CD14-positive monocyte (primary cell): ENCODE measurements at regions not wholly inside any gene's neighbourhood (a gene's known extent, or its start where the extent isn't known, plus 50 kb on each side); places are given as distances from the start of the nearest gene placed in this dataset.

ENCODE experiments used
- DNase-seq, 3 donors: peaks; one replicate each; pipeline ENCODE4 v3.0.0-alpha.2; 2011 to 2022
- H2AFZ ChIP-seq: 2 replicates; pipeline ENCODE4 v1.6.0; 2012; ENCODE audit warnings: mild to moderate bottlenecking, low read depth, low read length, inconsistent platforms; ENCODE audit not compliant: insufficient read depth, poor library complexity, severe bottlenecking
- H3K27ac ChIP-seq, 2 donors: 1 replicate in 1 of 2; 2 replicates in 1 of 2; pipeline ENCODE4 v1.5.1; 2012 to 2013; ENCODE audit warnings: low read length in 2 of 2, control low read depth in 1 of 2, inconsistent platforms in 1 of 2, low read depth in 1 of 2, mild to moderate bottlenecking in 1 of 2
- H3K27me3 ChIP-seq, 2 donors: one replicate each; pipeline versions ENCODE4 v1.6.0 to v1.6.1; 2011 to 2013; ENCODE audit warnings: low read length in 2 of 2; ENCODE audit not compliant: control insufficient read depth in 2 of 2, insufficient read depth in 2 of 2
- H3K36me3 ChIP-seq, 2 donors: replicated peaks in 1 of 2; 1 replicate in 1 of 2; 2 replicates in 1 of 2; pipeline versions ENCODE4 v1.5.1 to v1.6.1; 2012 to 2013; ENCODE audit warnings: low read length in 2 of 2, control low read depth in 1 of 2, inconsistent platforms in 1 of 2, mild to moderate bottlenecking in 1 of 2; ENCODE audit not compliant: insufficient read depth in 2 of 2, control insufficient read depth in 1 of 2
- H3K4me1 ChIP-seq, 2 donors: 1 replicate in 1 of 2; 2 replicates in 1 of 2; pipeline versions ENCODE4 v1.5.1 to v1.6.1; 2012 to 2013; ENCODE audit warnings: low read length in 2 of 2, control low read depth in 1 of 2, inconsistent platforms in 1 of 2, mild to moderate bottlenecking in 1 of 2, moderate library complexity in 1 of 2; ENCODE audit not compliant: insufficient read depth in 2 of 2, control insufficient read depth in 1 of 2
- H3K4me2 ChIP-seq: replicated peaks from 2 replicates; pipeline ENCODE3; 2012; ENCODE audit warnings: low read length, moderate library complexity, mild to moderate bottlenecking; ENCODE audit not compliant: poor library complexity, severe bottlenecking; ENCODE audit errors: extremely low read depth
- H3K4me3 ChIP-seq, 3 experiments: fragments of 200-600 bp in 1 of 3; sonication (generic) in 1 of 3; replicated peaks in 1 of 3; 1 replicate in 2 of 3; 2 replicates in 1 of 3; pipeline ENCODE4 v1.5.1; 2011 to 2013; ENCODE audit warnings: low read length in 3 of 3, mild to moderate bottlenecking in 3 of 3, control low read depth in 2 of 3, low read depth in 2 of 3, inconsistent platforms in 1 of 3, moderate library complexity in 1 of 3
- H3K79me2 ChIP-seq: 2 replicates; pipeline ENCODE4 v1.6.0; 2012; ENCODE audit warnings: mild to moderate bottlenecking, control low read depth, inconsistent platforms, low read length, moderate library complexity; ENCODE audit not compliant: insufficient read depth
- H3K9ac ChIP-seq: 2 replicates; pipeline ENCODE4 v1.6.0; 2017; ENCODE audit warnings: low read length, mild to moderate bottlenecking; ENCODE audit not compliant: insufficient read depth, poor library complexity, severe bottlenecking
- H3K9me3 ChIP-seq, 2 donors: replicated peaks in 1 of 2; 1 replicate in 1 of 2; 2 replicates in 1 of 2; pipeline versions ENCODE4 v1.5.1 to v1.6.1; 2012 to 2013; ENCODE audit warnings: low read length in 2 of 2, control low read depth in 1 of 2; ENCODE audit not compliant: control insufficient read depth in 1 of 2, insufficient read depth in 1 of 2
- H4K20me1 ChIP-seq: 2 replicates; pipeline ENCODE4 v1.6.0; 2012; ENCODE audit warnings: mild to moderate bottlenecking, low read length, control low read depth, moderate library complexity; ENCODE audit not compliant: insufficient read depth
- H3K27ac Mint-ChIP-seq, 7 donors: one replicate each; pipeline ENCODE4 v1.8.0; 2020; ENCODE audit warnings: mild to moderate bottlenecking in 7 of 7, mixed read lengths in 7 of 7, moderate library complexity in 6 of 7, inconsistent platforms in 2 of 7
- H3K27me3 Mint-ChIP-seq, 3 donors: one replicate each; pipeline ENCODE4 v1.8.0; 2021 to 2022; ENCODE audit warnings: low read depth in 3 of 3, mild to moderate bottlenecking in 3 of 3, mixed read lengths in 3 of 3, moderate library complexity in 3 of 3, inconsistent platforms in 1 of 3
- H3K36me3 Mint-ChIP-seq, 2 donors: one replicate each; pipeline ENCODE4 v1.8.0; 2020; ENCODE audit warnings: mixed read lengths in 2 of 2, inconsistent platforms in 1 of 2, mild to moderate bottlenecking in 1 of 2
- H3K4me1 Mint-ChIP-seq: one replicate; pipeline ENCODE4 v1.8.0; 2020; ENCODE audit warnings: mild to moderate bottlenecking, mixed read lengths
- H3K4me3 Mint-ChIP-seq, 2 donors: one replicate each; pipeline ENCODE4 v1.8.0; 2020; ENCODE audit warnings: mild to moderate bottlenecking in 2 of 2, mixed read lengths in 2 of 2, moderate library complexity in 1 of 2
- H3K9me3 Mint-ChIP-seq, 7 donors: one replicate each; pipeline ENCODE4 v1.8.0; 2020 to 2022; ENCODE audit warnings: mixed read lengths in 7 of 7, mild to moderate bottlenecking in 6 of 7, moderate library complexity in 6 of 7, inconsistent platforms in 2 of 7
- WGBS: methylation state at CpG from one replicate; pipeline ENCODE4 v1.1.5; 2013; ENCODE audit warnings: missing lambda C conversion rate; ENCODE audit not compliant: insufficient coverage; 5-methylcytosine and 5-hydroxymethylcytosine counted together
- intact Hi-C, 2 donors: fragments of 100-400 bp; cut with micrococcal nuclease; formaldehyde crosslinking; loops; one replicate each; pipeline versions ENCODE4 v1.15.0 to v1.15.1; 2023
- TF ChIP-seq, protein P1 (sequence below): fragments of 200-600 bp; IDR thresholded peaks from one replicate; pipeline ENCODE4 v1.8.0; 2022; ENCODE audit warnings: antibody characterized with exemption, mild to moderate bottlenecking

- Mint-ChIP-seq H3K27me3 (no peaks in the 10 kb centered on the region), H3K4me1 (no peaks in the 10 kb centered on the region), H3K27ac (no peak overlapping the region), H3K36me3 (no peaks in the 10 kb centered on the region), H3K9me3 (peaks cover 2 to 11% (median 7%) of the 10 kb centered on the region in 7 donors), H3K4me3 (no peak overlapping the region)
- H3K36me3 ChIP-seq = no peaks in the 10 kb centered on the region
- H3K9me3 ChIP-seq = peaks cover 0 to 4% of the 10 kb centered on the region in 2 donors
- TF ChIP-seq, protein P1, sequence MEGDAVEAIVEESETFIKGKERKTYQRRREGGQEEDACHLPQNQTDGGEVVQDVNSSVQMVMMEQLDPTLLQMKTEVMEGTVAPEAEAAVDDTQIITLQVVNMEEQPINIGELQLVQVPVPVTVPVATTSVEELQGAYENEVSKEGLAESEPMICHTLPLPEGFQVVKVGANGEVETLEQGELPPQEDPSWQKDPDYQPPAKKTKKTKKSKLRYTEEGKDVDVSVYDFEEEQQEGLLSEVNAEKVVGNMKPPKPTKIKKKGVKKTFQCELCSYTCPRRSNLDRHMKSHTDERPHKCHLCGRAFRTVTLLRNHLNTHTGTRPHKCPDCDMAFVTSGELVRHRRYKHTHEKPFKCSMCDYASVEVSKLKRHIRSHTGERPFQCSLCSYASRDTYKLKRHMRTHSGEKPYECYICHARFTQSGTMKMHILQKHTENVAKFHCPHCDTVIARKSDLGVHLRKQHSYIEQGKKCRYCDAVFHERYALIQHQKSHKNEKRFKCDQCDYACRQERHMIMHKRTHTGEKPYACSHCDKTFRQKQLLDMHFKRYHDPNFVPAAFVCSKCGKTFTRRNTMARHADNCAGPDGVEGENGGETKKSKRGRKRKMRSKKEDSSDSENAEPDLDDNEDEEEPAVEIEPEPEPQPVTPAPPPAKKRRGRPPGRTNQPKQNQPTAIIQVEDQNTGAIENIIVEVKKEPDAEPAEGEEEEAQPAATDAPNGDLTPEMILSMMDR = no peak
- no peak overlapping the region for H3K9ac ChIP-seq
- H3K4me3 ChIP-seq = no peak overlapping the region
- no peaks in the 10 kb centered on the region for H4K20me1 ChIP-seq
- no peak overlapping the region for H2AFZ ChIP-seq
- no peak overlapping the region for H3K27ac ChIP-seq
- H3K27me3 ChIP-seq = no peaks in the 10 kb centered on the region
- no peaks in the 10 kb centered on the region for H3K4me1 ChIP-seq
- DNase-seq = no peak
- H3K4me2 ChIP-seq = no peak overlapping the region
- no peaks in the 10 kb centered on the region for H3K79me2 ChIP-seq
- WGBS = no CpG with 5 or more reads among the region's 1 CpG
- intact Hi-C loops = no loop called here
Measured at GRCh38 chr10:56928714-56929113, 567.7 kb upstream of the ZWINT start.

- H2AFZ ChIP-seq = no peak overlapping the region
- H3K9me3 ChIP-seq = peaks cover 4% of the 10 kb centered on the region in 2 donors
- Mint-ChIP-seq H3K4me3 (no peak overlapping the region), H3K9me3 (peaks cover 2 to 11% (median 7%) of the 10 kb centered on the region in 7 donors), H3K27ac (no peak overlapping the region), H3K36me3 (no peaks in the 10 kb centered on the region), H3K27me3 (no peaks in the 10 kb centered on the region), H3K4me1 (no peaks in the 10 kb centered on the region)
- no peak overlapping the region for H3K4me2 ChIP-seq
- H3K9ac ChIP-seq = no peak overlapping the region
- no peaks in the 10 kb centered on the region for H3K36me3 ChIP-seq
- intact Hi-C loops = no loop called here
- H3K27me3 ChIP-seq = no peaks in the 10 kb centered on the region
- no peak overlapping the region for H3K4me3 ChIP-seq
- no peaks in the 10 kb centered on the region for H3K79me2 ChIP-seq
- DNase-seq = no peak
- H3K27ac ChIP-seq = no peak overlapping the region
- TF ChIP-seq, protein P1 = no peak
- H4K20me1 ChIP-seq = no peaks in the 10 kb centered on the region
- no peaks in the 10 kb centered on the region for H3K4me1 ChIP-seq
- no CpG with 5 or more reads among the region's 2 CpGs for WGBS
Measured at GRCh38 chr10:56927701-56928100, 566.6 kb upstream of the ZWINT start.
